K562 (cell line): ENCODE measurements at regions not wholly inside any gene's neighbourhood (a gene's known extent, or its start where the extent isn't known, plus 50 kb on each side); places are given as distances from the start of the nearest gene placed in this dataset.

Source experiments
- ATAC-seq: fragments of 200-7000 bp; cut with Tn5 transposase; 3 replicates; pipeline ENCODE4 v1.9.1; 2020; ENCODE audit warnings: moderate library complexity
- BruUV-seq: library from RNA; stranded (reverse); fragments of 400-500 nt; replicated peaks from 2 replicates; lab custom pipeline; 2021; lab: Mats Ljungman, UMichigan
- CTCF ChIA-PET: fragments of 300-600 bp; formaldehyde crosslinking; extraction: SDS; loops from one replicate; lab custom pipeline; 2021; ENCODE audit warnings: low intra/inter-chr PET ratio; lab: Yijun Ruan, JAX
- POLR2A ChIA-PET: fragments of 300-600, 350-650 bp; sonication (Branson Sonifier 250); formaldehyde crosslinking; extraction: SDS; loops from one replicate; lab custom pipeline; 2021; ENCODE audit warnings: antibody characterized with exemption, inconsistent platforms; lab: Yijun Ruan, JAX
- DNase-seq, 4 experiments: peaks; one replicate each; pipeline versions ENCODE4 v3.0.0 to v3.0.0-alpha.2; 2011 to 2018; ENCODE audit warnings: low spot score in 3 of 4, mixed read lengths in 3 of 4; ENCODE audit errors: extremely low read depth in 1 of 4
- FAIRE-seq: peaks from 2 replicates; lab custom pipeline; 2011; peaks lifted over from hg19 to GRCh38; lab: Jason Lieb, UNC
- H2AFZ ChIP-seq: 2 replicates; pipeline ENCODE4 v1.6.0; 2011; ENCODE audit warnings: low read depth, low read length, control low read depth, inconsistent platforms
- H3K27ac ChIP-seq: fragments of 200-600 bp; 3 replicates; pipeline ENCODE4 v1.8.0; 2011; ENCODE audit warnings: low read depth, mild to moderate bottlenecking, control low read depth, inconsistent platforms, low read length, moderate library complexity, mixed read lengths; ENCODE audit errors: extremely low read depth
- H3K27me3 ChIP-seq, 2 experiments: fragments of 300-600 bp in 1 of 2; 2 replicates in 1 of 2; 3 replicates in 1 of 2; pipeline versions ENCODE4 v1.6.0 to v1.8.0; 2011; ENCODE audit warnings: inconsistent platforms in 2 of 2, low read length in 2 of 2, mild to moderate bottlenecking in 1 of 2, mixed read lengths in 1 of 2, moderate library complexity in 1 of 2; ENCODE audit not compliant: control insufficient read depth in 2 of 2, insufficient read depth in 2 of 2
- H3K36me3 ChIP-seq: fragments of 300-600 bp; 3 replicates; pipeline ENCODE4 v1.8.0; 2011; ENCODE audit warnings: mild to moderate bottlenecking, low read length, inconsistent platforms; ENCODE audit not compliant: control insufficient read depth, insufficient read depth
- H3K4me1 ChIP-seq, 2 experiments: fragments of 200-600 bp in 1 of 2; replicated peaks in 1 of 2; 2 replicates in 1 of 2; 3 replicates in 1 of 2; pipeline versions ENCODE4 v1.5.1 to v1.8.0; 2011; ENCODE audit warnings: inconsistent platforms in 2 of 2, low read length in 2 of 2, mild to moderate bottlenecking in 1 of 2, mixed read lengths in 1 of 2, moderate library complexity in 1 of 2; ENCODE audit not compliant: control insufficient read depth in 2 of 2, insufficient read depth in 2 of 2
- H3K4me2 ChIP-seq: 2 replicates; pipeline ENCODE4 v1.6.1; 2011; ENCODE audit warnings: low read length, control low read depth, inconsistent platforms, mixed read lengths; ENCODE audit not compliant: insufficient read depth
- H3K4me3 ChIP-seq: fragments of 200-600 bp; sonication (generic), shearing (Covaris generic); 2 replicates; pipeline ENCODE4 v1.5.1; 2016; ENCODE audit warnings: control low read depth, inconsistent platforms
- H3K79me2 ChIP-seq: fragments of 200-600 bp; 3 replicates; pipeline ENCODE4 v1.8.0; 2011; ENCODE audit warnings: low read length, inconsistent platforms; ENCODE audit not compliant: control insufficient read depth, insufficient read depth
- H3K9ac ChIP-seq, 2 experiments: 2 replicates each; pipeline versions ENCODE4 v1.6.0 to v1.6.1; 2011; ENCODE audit warnings: low read depth in 2 of 2, low read length in 2 of 2, control low read depth in 1 of 2, inconsistent platforms in 1 of 2, mild to moderate bottlenecking in 1 of 2, mixed read lengths in 1 of 2; ENCODE audit not compliant: insufficient read depth in 1 of 2
- H3K9me1 ChIP-seq: one replicate; pipeline ENCODE4 v1.6.0; 2011; ENCODE audit warnings: inconsistent platforms, mild to moderate bottlenecking, low read length, moderate library complexity; ENCODE audit not compliant: control insufficient read depth, insufficient read depth
- H3K9me3 ChIP-seq: replicated peaks from 2 replicates; pipeline ENCODE4 v1.5.1; 2011; ENCODE audit warnings: low read depth, low read length, inconsistent platforms; ENCODE audit not compliant: control insufficient read depth, insufficient read depth
- H4K20me1 ChIP-seq: replicated peaks from 2 replicates; pipeline ENCODE4 v1.6.1; 2011; ENCODE audit warnings: low read length, inconsistent platforms, mixed read lengths; ENCODE audit not compliant: control insufficient read depth, insufficient read depth
- CHD7 ChIP-seq: fragments of 200-600 bp; sonication (generic); IDR thresholded peaks from one replicate; pipeline ENCODE4 v1.6.1; 2012; ENCODE audit warnings: mild to moderate bottlenecking, low read depth, low read length, inconsistent platforms
- GATAD2B ChIP-seq: fragments of 450-650 bp; IDR thresholded peaks from 2 replicates; pipeline ENCODE4 v1.6.1; 2017; ENCODE audit warnings: mild to moderate bottlenecking, borderline replicate concordance
- HDAC3 ChIP-seq: fragments of 450-650 bp; IDR thresholded peaks from 2 replicates; pipeline ENCODE4 v1.6.1; 2018; ENCODE audit warnings: borderline replicate concordance, mild to moderate bottlenecking, moderate library complexity; ENCODE audit not compliant: partially characterized antibody
- KLF10 ChIP-seq: fragments of 250-450 bp; sonication (Bioruptor Pico); IDR thresholded peaks from 2 replicates; pipeline ENCODE4 v1.6.1; 2021; ENCODE audit warnings: matching md5 sums
- NONO ChIP-seq, 2 experiments: fragments of 200-400 bp in 1 of 2; fragments of 450-650 bp in 1 of 2; formaldehyde crosslinking in 1 of 2; IDR thresholded peaks; 2 replicates each; pipeline ENCODE4 v1.6.1; 2017; ENCODE audit warnings: low read depth in 2 of 2, mild to moderate bottlenecking in 2 of 2, moderate library complexity in 2 of 2, low read length in 1 of 2
- SRSF1 ChIP-seq: fragments of 200-400 bp; formaldehyde crosslinking; IDR thresholded peaks from 2 replicates; pipeline ENCODE4 v1.6.1; 2017; ENCODE audit warnings: mild to moderate bottlenecking, low read depth, low read length, moderate library complexity
- WGBS: fragments of 100-300 bp; shearing (Covaris generic); methylation state at CpG from one replicate; pipeline ENCODE4 v1.1.6; 2016; ENCODE audit warnings: low coverage, mixed read lengths; ENCODE audit not compliant: insufficient coverage; ENCODE audit errors: missing lambda C conversion rate; 5-methylcytosine and 5-hydroxymethylcytosine counted together
- in situ Hi-C: fragments of 300-500 bp; cut with MboI; formaldehyde crosslinking; loops from 4 replicates; pipeline ENCODE4 v1.15.0; 2018; ENCODE audit warnings: inconsistent platforms, mixed read lengths
- intact Hi-C: fragments of 100-400 bp; cut with micrococcal nuclease; formaldehyde crosslinking; loops from 2 replicates; pipeline ENCODE4 v1.14.2; 2022

DNA sequence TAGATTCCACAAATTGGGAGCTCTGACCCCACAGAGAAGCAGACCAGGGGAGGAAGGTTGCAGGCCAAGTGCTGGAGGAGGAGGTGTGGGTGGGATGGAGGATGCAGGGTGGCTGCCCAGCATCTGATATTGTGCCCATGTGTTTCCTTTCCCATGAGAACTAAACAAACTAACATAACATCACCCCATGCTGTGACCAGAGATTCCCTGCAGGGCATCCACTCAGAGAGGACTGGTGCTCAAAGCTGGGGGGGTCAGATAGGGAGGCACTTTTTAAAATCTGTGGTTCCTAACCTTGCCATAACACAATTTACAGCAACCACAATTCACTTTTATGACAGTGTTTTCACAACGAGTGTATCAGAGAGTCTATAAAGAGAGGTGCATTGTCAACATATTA lies 1277.6 kb downstream of the AACS start:
- Histone ChIP-seq H3K9ac (no peak overlapping the region), H3K27ac (no peak overlapping the region), H4K20me1 (no peaks in the 10 kb centered on the region), H3K27me3 (no peaks in the 10 kb centered on the region), H3K79me2 (no peaks in the 10 kb centered on the region), H3K4me1 (no peaks in the 10 kb centered on the region), H3K4me3 (no peak overlapping the region), H2AFZ (no peak overlapping the region), H3K9me1 (no peaks in the 10 kb centered on the region), H3K36me3 (no peaks in the 10 kb centered on the region), H3K4me2 (no peak overlapping the region), H3K9me3 (no peaks in the 10 kb centered on the region; the same call in 1 of the 2 replicates)
- in situ Hi-C loops = no loop called here
- DNase-seq (no peak), ATAC-seq (no peak), FAIRE-seq (no peak)
- CTCF ChIA-PET = no interaction called here
- BruUV-seq = no TSS peak
- POLR2A ChIA-PET = no interaction called here
- 0% methylated on average over 1 of the region's 1 CpG for WGBS
- intact Hi-C loops = no loop called here
- no peak for TF ChIP-seq KLF10 (CRISPR knock-in tag)
- TF ChIP-seq NONO (IDR thresholded peaks at IDR 0.05; ENCODE audit: low read depth in 2 of 2, low read length in 1 of 2) = no peak
- no peak for TF ChIP-seq GATAD2B
- no peak for TF ChIP-seq CHD7
- no peak for TF ChIP-seq HDAC3
- no peak for TF ChIP-seq SRSF1
